GM11168 (cell line): ENCODE measurements at regions not wholly inside any gene's neighbourhood (a gene's known extent, or its start where the extent isn't known, plus 50 kb on each side); places are given as distances from the start of the nearest gene placed in this dataset.

ENCODE experiments used
- in situ Hi-C: fragments of 300-500 bp; cut with MboI; formaldehyde crosslinking; loops from one replicate; pipeline ENCODE4 v1.12.0; 2022; ENCODE audit warnings: low sequenced_read_pairs; ENCODE audit not compliant: unreplicated experiment

- in situ Hi-C loops, result no loop called here
Measured at GRCh38 chr6:71420095-71420692, 131.6 kb downstream of the OGFRL1 start.

GRCh38 chr6:71420693-71421328 is 132.2 kb downstream of the OGFRL1 start:
- in situ Hi-C loops, result no loop called here

- in situ Hi-C loops, result no loop called here
Measured at GRCh38 chr6:71421611-71422010, 133.0 kb downstream of the OGFRL1 start.

GRCh38 chr6:71430018-71430417 is 141.4 kb downstream of the OGFRL1 start:
- in situ Hi-C loops, result no loop called here

GRCh38 chr6:71433441-71433840 is 144.8 kb downstream of the OGFRL1 start:
- in situ Hi-C loops, result no loop called here

GRCh38 chr6:71444222-71444621 is 155.6 kb downstream of the OGFRL1 start:
- in situ Hi-C loops, result no loop called here

- in situ Hi-C loops, result no loop called here
Measured at GRCh38 chr6:71446057-71446456, 157.4 kb downstream of the OGFRL1 start.

- in situ Hi-C loops, result no loop called here
Measured at GRCh38 chr6:71446470-71446869, 157.9 kb downstream of the OGFRL1 start.

- in situ Hi-C loops, result no loop called here
Measured at GRCh38 chr6:71452697-71453370, 164.2 kb downstream of the OGFRL1 start.

- in situ Hi-C loops, result no loop called here
Measured at GRCh38 chr6:71453371-71453706, 164.7 kb downstream of the OGFRL1 start.

- in situ Hi-C loops, result no loop called here
Measured at GRCh38 chr6:71454056-71454455, 165.4 kb downstream of the OGFRL1 start.

- in situ Hi-C loops, result no loop called here
Measured at GRCh38 chr6:71457929-71458328, 169.3 kb downstream of the OGFRL1 start.

- in situ Hi-C loops, result no loop called here
Measured at GRCh38 chr6:71459162-71459561, 170.6 kb downstream of the OGFRL1 start.

- in situ Hi-C loops, result no loop called here
Measured at GRCh38 chr6:71460933-71461332, 172.3 kb downstream of the OGFRL1 start.

GRCh38 chr6:71463061-71463460 is 174.4 kb downstream of the OGFRL1 start:
- in situ Hi-C loops, result no loop called here

- in situ Hi-C loops, result no loop called here
Measured at GRCh38 chr6:71465096-71465495, 176.5 kb downstream of the OGFRL1 start.

GRCh38 chr6:71466362-71466761 is 177.8 kb downstream of the OGFRL1 start:
- in situ Hi-C loops, result no loop called here

GRCh38 chr6:71468038-71468437 is 179.4 kb downstream of the OGFRL1 start:
- in situ Hi-C loops, result no loop called here

GRCh38 chr6:71468841-71469700 is 180.5 kb downstream of the OGFRL1 start:
- in situ Hi-C loops, result no loop called here

GRCh38 chr6:71471718-71472117 is 183.1 kb downstream of the OGFRL1 start:
- in situ Hi-C loops, result no loop called here

GRCh38 chr6:71473926-71474325 is 185.3 kb downstream of the OGFRL1 start:
- in situ Hi-C loops, result no loop called here
